H9 (cell line): ENCODE measurements at regions not wholly inside any gene's neighbourhood (a gene's known extent, or its start where the extent isn't known, plus 50 kb on each side); places are given as distances from the start of the nearest gene placed in this dataset.

Experiments used
- DNase-seq: peaks from one replicate; pipeline ENCODE4 v3.0.0-alpha.2; 2017
- H2AFZ ChIP-seq: one replicate; pipeline ENCODE4 v1.6.1; 2013; ENCODE audit warnings: mild to moderate bottlenecking, low read length, control low read depth, moderate library complexity
- H2AK5ac ChIP-seq: 2 replicates; pipeline ENCODE4 v1.6.1; 2013; ENCODE audit warnings: low read length, control low read depth, mixed read lengths; ENCODE audit not compliant: insufficient read length
- H2BK120ac ChIP-seq: one replicate; pipeline ENCODE4 v1.6.1; 2013; ENCODE audit warnings: low read depth, mild to moderate bottlenecking, low read length, control low read depth, inconsistent platforms; ENCODE audit not compliant: poor library complexity, severe bottlenecking
- H2BK12ac ChIP-seq: 2 replicates; pipeline ENCODE4 v1.6.1; 2013; ENCODE audit warnings: low read length, control low read depth, mixed read lengths, low read depth; ENCODE audit not compliant: insufficient read length
- H2BK15ac ChIP-seq: 2 replicates; pipeline ENCODE4 v1.6.1; 2013; ENCODE audit warnings: low read depth, low read length, control low read depth
- H2BK20ac ChIP-seq: one replicate; pipeline ENCODE4 v1.6.1; 2013; ENCODE audit warnings: low read depth, mild to moderate bottlenecking, low read length, control low read depth, inconsistent platforms; ENCODE audit not compliant: poor library complexity, severe bottlenecking
- H2BK5ac ChIP-seq: 2 replicates; pipeline ENCODE4 v1.6.1; 2013; ENCODE audit warnings: low read length, control low read depth, mixed read lengths; ENCODE audit not compliant: insufficient read length
- H3K14ac ChIP-seq: 2 replicates; pipeline ENCODE4 v1.6.1; 2013; ENCODE audit warnings: low read length, control low read depth; ENCODE audit not compliant: insufficient read depth
- H3K18ac ChIP-seq: 2 replicates; pipeline ENCODE4 v1.6.1; 2013; ENCODE audit warnings: low read depth, mild to moderate bottlenecking, mixed read lengths, low read length, control low read depth; ENCODE audit not compliant: insufficient read length
- H3K23ac ChIP-seq: 2 replicates; pipeline ENCODE4 v1.6.1; 2013; ENCODE audit warnings: low read length, control low read depth, mixed read lengths, low read depth; ENCODE audit not compliant: insufficient read length
- H3K23me2 ChIP-seq: 2 replicates; pipeline ENCODE4 v1.6.1; 2013; ENCODE audit warnings: low read depth, mild to moderate bottlenecking, mixed read lengths, low read length, control low read depth; ENCODE audit not compliant: insufficient read length, poor library complexity, severe bottlenecking
- H3K27ac ChIP-seq: 2 replicates; pipeline ENCODE4 v1.5.1; 2013; ENCODE audit warnings: low read length, control low read depth, mixed read lengths, low read depth; ENCODE audit not compliant: insufficient read length
- H3K27me3 ChIP-seq: 2 replicates; pipeline ENCODE4 v1.6.1; 2013; ENCODE audit warnings: low read length, control low read depth, inconsistent platforms; ENCODE audit not compliant: insufficient read depth
- H3K4ac ChIP-seq: 2 replicates; pipeline ENCODE4 v1.6.1; 2013; ENCODE audit warnings: low read depth, mild to moderate bottlenecking, control low read depth, inconsistent platforms, low read length, moderate library complexity
- H3K4me1 ChIP-seq: 2 replicates; pipeline ENCODE4 v1.6.1; 2013; ENCODE audit warnings: low read length, control low read depth, inconsistent platforms; ENCODE audit not compliant: insufficient read depth
- H3K4me2 ChIP-seq: 2 replicates; pipeline ENCODE4 v1.6.1; 2013; ENCODE audit warnings: low read length, control low read depth, mixed read lengths; ENCODE audit not compliant: insufficient read length, insufficient read depth
- H3K56ac ChIP-seq: 2 replicates; pipeline ENCODE4 v1.6.1; 2013; ENCODE audit warnings: low read depth, mild to moderate bottlenecking, mixed read lengths, low read length, control low read depth; ENCODE audit not compliant: insufficient read length
- H3K79me1 ChIP-seq: 2 replicates; pipeline ENCODE4 v1.6.1; 2013; ENCODE audit warnings: low read depth, mild to moderate bottlenecking, moderate library complexity, low read length, control low read depth, inconsistent platforms; ENCODE audit not compliant: insufficient read depth, poor library complexity, severe bottlenecking
- H3K79me2 ChIP-seq: 2 replicates; pipeline ENCODE4 v1.6.1; 2013; ENCODE audit warnings: low read length, control low read depth, inconsistent platforms; ENCODE audit not compliant: insufficient read depth
- H3K9ac ChIP-seq: 2 replicates; pipeline ENCODE4 v1.6.1; 2013; ENCODE audit warnings: low read length, control low read depth, mixed read lengths; ENCODE audit not compliant: insufficient read length; ENCODE audit errors: extremely low read depth
- H3K9me3 ChIP-seq: one replicate; pipeline ENCODE4 v1.6.1; 2013; ENCODE audit warnings: low read depth, low read length, inconsistent platforms; ENCODE audit not compliant: control insufficient read depth
- H3T11ph ChIP-seq: one replicate; pipeline ENCODE4 v1.6.1; 2013; ENCODE audit warnings: mild to moderate bottlenecking, low read length, control low read depth, inconsistent platforms
- H4K20me1 ChIP-seq: one replicate; pipeline ENCODE4 v1.6.1; 2013; ENCODE audit not compliant: control insufficient read depth, insufficient read length, insufficient read depth
- H4K5ac ChIP-seq: 2 replicates; pipeline ENCODE4 v1.6.1; 2013; ENCODE audit warnings: low read depth, mild to moderate bottlenecking, mixed read lengths, low read length, control low read depth; ENCODE audit not compliant: insufficient read length
- H4K8ac ChIP-seq: replicated peaks from 2 replicates; pipeline ENCODE4 v1.6.1; 2013; ENCODE audit warnings: low read length, control low read depth, mixed read lengths, low read depth; ENCODE audit not compliant: insufficient read length
- H4K91ac ChIP-seq: 2 replicates; pipeline ENCODE4 v1.6.1; 2013; ENCODE audit warnings: low read depth, mild to moderate bottlenecking, moderate library complexity, mixed read lengths, low read length, control low read depth; ENCODE audit not compliant: insufficient read length
- H3K27ac Mint-ChIP-seq, 3 experiments: 2 replicates in 2 of 3; 3 replicates in 1 of 3; pipeline ENCODE4 v1.8.0; 2020 to 2021; ENCODE audit warnings: mixed read lengths in 3 of 3, mild to moderate bottlenecking in 1 of 3, moderate library complexity in 1 of 3
- H3K27me3 Mint-ChIP-seq: 2 replicates; pipeline ENCODE4 v1.8.0; 2021; ENCODE audit warnings: low read depth, mild to moderate bottlenecking, moderate library complexity, mixed read lengths
- H3K36me3 Mint-ChIP-seq, 3 experiments: 2 replicates in 2 of 3; 3 replicates in 1 of 3; pipeline ENCODE4 v1.8.0; 2020 to 2021; ENCODE audit warnings: low read depth in 3 of 3, mixed read lengths in 3 of 3; ENCODE audit not compliant: insufficient read depth in 1 of 3
- H3K4me1 Mint-ChIP-seq, 2 experiments: 2 replicates each; pipeline ENCODE4 v1.8.0; 2020; ENCODE audit warnings: mixed read lengths in 2 of 2
- H3K4me3 Mint-ChIP-seq, 2 experiments: 2 replicates in 1 of 2; 3 replicates in 1 of 2; pipeline ENCODE4 v1.8.0; 2020 to 2021; ENCODE audit warnings: mild to moderate bottlenecking in 2 of 2, mixed read lengths in 2 of 2, moderate library complexity in 1 of 2
- H3K9me3 Mint-ChIP-seq, 2 experiments: 2 replicates in 1 of 2; 3 replicates in 1 of 2; pipeline ENCODE4 v1.8.0; 2020; ENCODE audit warnings: mild to moderate bottlenecking in 2 of 2, mixed read lengths in 2 of 2, moderate library complexity in 1 of 2
- WGBS: extraction: QIAGEN DNeasy Blood & Tissue Kit; methylation state at CpG from one replicate; pipeline ENCODE4 v1.1.7; 2013; ENCODE audit warnings: missing lambda C conversion rate, low lambda C conversion rate, mixed read lengths; ENCODE audit not compliant: insufficient read length; ENCODE audit errors: extremely low coverage; 5-methylcytosine and 5-hydroxymethylcytosine counted together
- TF ChIP-seq, protein P1 (sequence below): fragments of 200-600 bp; sonication (generic); conservative IDR thresholded peaks from 3 replicates; pipeline ENCODE4 v1.8.0; 2021; ENCODE audit warnings: antibody characterized with exemption, mild to moderate bottlenecking

DNA sequence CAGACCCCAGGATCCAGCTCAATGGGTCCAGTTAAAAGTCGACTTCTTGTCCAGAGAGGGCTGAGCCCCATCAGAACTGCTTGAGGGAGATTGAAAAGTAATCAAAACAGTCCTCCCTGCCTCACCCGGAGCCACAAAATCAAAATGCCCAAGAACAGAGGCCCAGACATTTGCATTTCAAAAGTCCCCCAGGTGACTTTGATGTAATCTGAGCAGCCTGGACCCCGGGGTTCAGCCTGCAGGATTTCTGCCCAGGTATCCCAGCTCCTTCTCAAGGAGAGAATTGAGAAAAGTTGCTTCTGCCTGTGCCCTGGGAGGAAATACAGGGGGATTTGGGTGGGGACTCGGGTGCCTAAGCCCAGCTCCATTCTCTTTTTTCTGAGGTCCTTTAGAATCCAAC is 1385.0 kb downstream of the TBC1D22A start:
- H3K9me3 ChIP-seq: no peaks in the 10 kb centered on the region
- TF ChIP-seq, protein P1, sequence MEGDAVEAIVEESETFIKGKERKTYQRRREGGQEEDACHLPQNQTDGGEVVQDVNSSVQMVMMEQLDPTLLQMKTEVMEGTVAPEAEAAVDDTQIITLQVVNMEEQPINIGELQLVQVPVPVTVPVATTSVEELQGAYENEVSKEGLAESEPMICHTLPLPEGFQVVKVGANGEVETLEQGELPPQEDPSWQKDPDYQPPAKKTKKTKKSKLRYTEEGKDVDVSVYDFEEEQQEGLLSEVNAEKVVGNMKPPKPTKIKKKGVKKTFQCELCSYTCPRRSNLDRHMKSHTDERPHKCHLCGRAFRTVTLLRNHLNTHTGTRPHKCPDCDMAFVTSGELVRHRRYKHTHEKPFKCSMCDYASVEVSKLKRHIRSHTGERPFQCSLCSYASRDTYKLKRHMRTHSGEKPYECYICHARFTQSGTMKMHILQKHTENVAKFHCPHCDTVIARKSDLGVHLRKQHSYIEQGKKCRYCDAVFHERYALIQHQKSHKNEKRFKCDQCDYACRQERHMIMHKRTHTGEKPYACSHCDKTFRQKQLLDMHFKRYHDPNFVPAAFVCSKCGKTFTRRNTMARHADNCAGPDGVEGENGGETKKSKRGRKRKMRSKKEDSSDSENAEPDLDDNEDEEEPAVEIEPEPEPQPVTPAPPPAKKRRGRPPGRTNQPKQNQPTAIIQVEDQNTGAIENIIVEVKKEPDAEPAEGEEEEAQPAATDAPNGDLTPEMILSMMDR: no peak

More for the DNA sequence above, 1385.0 kb downstream of the TBC1D22A start:
- no peak overlapping the region for H2AK5ac ChIP-seq
- no peak overlapping the region for H3K9ac ChIP-seq
- H2BK20ac ChIP-seq: no peak overlapping the region
- no peak overlapping the region for H3K23ac ChIP-seq
- Mint-ChIP-seq H3K4me1 (peaks cover 20 to 30% of the 10 kb centered on the region in 2 experiments), H3K4me3 (peak overlapping the region in 1 of 2 experiments; percentile 28; a peak in 1 of 5 replicates), H3K27ac (no peak overlapping the region), H3K9me3 (peaks cover 0 to 7% of the 10 kb centered on the region in 2 experiments; a peak in 2 of 5 replicates), H3K36me3 (no peaks in the 10 kb centered on the region; a peak in 1 of 7 replicates), H3K27me3 (peaks cover 62% of the 10 kb centered on the region)
- H4K91ac ChIP-seq: no peak overlapping the region
- no peak overlapping the region for H3K18ac ChIP-seq
- no peaks in the 10 kb centered on the region for H3K23me2 ChIP-seq
- peaks cover 5% of the 10 kb centered on the region; the same call in 1 of the 2 replicates for H3K4me1 ChIP-seq
- H3K79me1 ChIP-seq: no peaks in the 10 kb centered on the region
- H3K79me2 ChIP-seq: no peaks in the 10 kb centered on the region
- H2BK12ac ChIP-seq: no peak overlapping the region
- H2BK120ac ChIP-seq: no peak overlapping the region
- no peak overlapping the region for H3T11ph ChIP-seq
- no peak overlapping the region for H3K4me2 ChIP-seq
- H4K8ac ChIP-seq: no peak overlapping the region
- H2BK15ac ChIP-seq: no peak overlapping the region
- no peak overlapping the region for H3K27ac ChIP-seq
- no peak overlapping the region for H3K56ac ChIP-seq
- no peak overlapping the region for H2BK5ac ChIP-seq
- H4K20me1 ChIP-seq: peaks cover 4% of the 10 kb centered on the region
- DNase-seq: peak; percentile 46
- no peaks in the 10 kb centered on the region for H3K27me3 ChIP-seq
- no CpG with 5 or more reads among the region's 4 CpGs for WGBS
- no peak overlapping the region for H2AFZ ChIP-seq
- H3K14ac ChIP-seq: no peak overlapping the region
- H4K5ac ChIP-seq: no peak overlapping the region
- no peak overlapping the region for H3K4ac ChIP-seq
